ENCODE measurements at regions not wholly inside any gene's neighbourhood (a gene's known extent, or its start where the extent isn't known, plus 50 kb on each side); places are given as distances from the start of the nearest gene placed in this dataset.

DNA sequence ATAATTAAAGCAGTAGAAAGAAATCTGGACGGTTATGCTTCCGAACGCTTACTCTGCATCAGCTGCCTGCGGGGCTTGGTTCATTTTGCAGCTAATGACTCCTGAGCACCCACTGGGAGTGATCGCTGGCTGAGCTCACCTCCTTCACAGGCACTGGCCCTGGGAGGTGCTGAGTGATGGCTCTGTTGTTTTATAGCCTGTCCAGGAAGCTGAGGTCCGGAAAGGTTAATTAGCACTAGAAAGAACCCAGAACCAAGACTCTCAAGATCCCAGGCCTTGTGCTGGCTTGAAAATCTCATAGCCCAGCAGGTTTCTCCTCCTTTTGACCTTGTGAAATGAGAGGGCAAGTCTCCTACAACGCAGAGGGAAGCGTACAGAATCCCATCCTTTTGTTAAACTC lies 226.2 kb downstream of the AJAP1 start:
- DNase-seq = no peak

DNA sequence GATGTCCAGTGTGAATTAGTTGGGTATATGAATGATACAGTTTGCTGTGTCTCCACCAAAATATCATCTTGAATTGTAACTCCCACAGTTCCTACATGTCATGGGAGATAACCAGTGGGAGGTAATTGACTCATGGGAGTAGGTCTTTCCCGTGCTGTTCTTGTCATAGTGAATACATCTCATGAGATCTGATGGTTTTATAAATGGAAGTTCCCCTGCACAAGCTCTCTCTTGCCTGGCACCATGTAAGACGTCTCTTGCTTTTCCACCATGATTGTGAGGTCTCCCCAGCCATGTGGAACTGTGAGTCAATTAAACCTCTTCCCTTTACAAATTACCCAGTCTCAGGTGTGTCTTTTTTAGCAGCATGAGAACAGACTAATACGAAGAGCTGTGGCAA lies 223.0 kb downstream of the AJAP1 start:
- no peak for DNase-seq

DNA sequence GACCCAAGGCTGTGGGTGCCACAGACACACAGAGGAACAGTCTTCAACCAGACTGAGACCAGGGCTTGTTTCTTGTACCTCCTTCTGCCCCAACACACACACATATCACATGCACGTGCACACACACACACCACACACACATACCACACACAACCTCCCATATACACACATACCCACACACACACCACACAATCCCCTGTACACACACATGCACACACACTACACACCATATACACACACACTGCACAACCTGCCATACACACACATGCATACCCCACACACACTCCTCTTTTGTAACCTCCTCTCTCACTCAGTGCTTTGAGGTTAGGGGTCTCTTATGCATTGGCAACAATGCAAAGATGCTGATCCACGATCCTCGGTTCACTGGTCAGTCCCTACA lies 217.0 kb downstream of the AJAP1 start:
- no peak for DNase-seq

DNA sequence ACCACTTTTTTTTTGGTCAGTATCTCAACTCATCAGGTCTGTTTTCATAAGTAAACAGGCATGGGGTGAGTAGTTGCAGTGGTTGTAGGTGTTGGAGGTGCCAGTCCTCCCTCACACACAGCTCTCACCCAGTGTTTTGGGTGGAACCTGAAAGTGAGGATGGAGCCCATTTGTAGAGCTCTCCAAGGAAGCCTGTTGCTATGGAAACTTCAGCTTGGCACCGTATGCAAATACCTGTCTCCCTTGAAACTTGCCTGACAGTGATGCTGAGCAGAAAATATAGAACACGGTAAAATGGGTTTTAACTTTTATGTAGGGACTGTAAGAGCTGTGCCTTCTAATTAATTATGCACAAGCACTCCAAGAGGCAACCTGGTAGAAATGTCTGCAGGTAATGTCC lies 214.1 kb downstream of the AJAP1 start:
- DNase-seq = no peak

DNA sequence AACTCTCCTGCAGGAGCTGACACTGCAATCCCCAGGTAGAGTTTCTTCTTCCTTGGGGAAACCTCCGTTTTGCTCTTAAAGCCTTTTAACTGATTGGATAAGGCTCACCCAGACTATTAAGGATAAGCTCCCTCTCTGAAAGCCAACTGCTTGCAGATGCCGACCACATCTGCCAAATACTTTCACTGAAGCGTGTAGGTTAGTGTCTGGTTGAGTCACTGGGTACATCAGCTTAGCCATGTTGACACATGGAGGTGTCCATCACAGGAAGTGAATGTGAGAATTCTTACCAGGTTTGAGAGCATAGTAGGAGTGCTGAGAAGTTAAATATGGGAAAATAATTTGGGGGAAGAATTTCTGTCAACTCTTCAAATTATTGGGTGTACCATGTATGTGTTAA lies 202.0 kb downstream of the AJAP1 start:
- no peak for DNase-seq

DNA sequence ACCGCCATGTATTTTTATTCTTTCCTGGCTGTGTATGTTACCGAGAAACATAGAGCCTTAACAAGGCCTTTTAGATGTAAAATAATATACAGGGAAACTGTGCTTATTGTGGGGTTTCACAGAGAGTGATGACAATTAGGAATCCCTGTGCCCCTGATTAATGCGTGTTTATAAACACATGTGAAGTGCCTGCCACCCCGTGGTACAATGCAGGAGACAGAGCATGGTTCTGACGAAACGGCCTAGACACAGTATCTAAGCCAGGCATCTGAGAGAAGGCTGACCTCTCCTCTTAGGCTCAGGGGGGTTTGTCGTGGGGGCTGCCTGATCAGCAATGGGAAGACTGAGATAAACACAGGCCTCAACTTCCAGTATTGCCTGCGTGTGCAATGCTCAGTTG lies 200.0 kb downstream of the AJAP1 start:
- DNase-seq = no peak

DNA sequence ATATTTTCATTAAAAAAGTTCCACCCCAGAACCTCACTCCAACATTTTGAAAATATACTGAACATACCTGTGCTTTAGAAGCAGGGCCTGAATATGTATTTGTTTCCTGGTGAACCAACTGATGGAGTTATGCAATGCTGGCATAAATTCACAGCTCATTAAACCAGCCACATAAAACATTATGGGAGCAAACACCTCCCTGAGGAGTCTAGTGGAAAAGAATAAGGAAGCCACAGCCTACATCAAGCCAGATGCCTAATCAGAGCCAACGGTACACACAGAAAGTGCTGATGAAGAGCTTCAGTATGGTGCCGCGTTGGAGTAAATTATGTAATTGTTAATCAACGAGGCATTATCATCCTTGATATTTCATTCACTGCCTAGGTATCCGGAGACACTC lies 199.5 kb downstream of the AJAP1 start:
- DNase-seq = no peak

DNA sequence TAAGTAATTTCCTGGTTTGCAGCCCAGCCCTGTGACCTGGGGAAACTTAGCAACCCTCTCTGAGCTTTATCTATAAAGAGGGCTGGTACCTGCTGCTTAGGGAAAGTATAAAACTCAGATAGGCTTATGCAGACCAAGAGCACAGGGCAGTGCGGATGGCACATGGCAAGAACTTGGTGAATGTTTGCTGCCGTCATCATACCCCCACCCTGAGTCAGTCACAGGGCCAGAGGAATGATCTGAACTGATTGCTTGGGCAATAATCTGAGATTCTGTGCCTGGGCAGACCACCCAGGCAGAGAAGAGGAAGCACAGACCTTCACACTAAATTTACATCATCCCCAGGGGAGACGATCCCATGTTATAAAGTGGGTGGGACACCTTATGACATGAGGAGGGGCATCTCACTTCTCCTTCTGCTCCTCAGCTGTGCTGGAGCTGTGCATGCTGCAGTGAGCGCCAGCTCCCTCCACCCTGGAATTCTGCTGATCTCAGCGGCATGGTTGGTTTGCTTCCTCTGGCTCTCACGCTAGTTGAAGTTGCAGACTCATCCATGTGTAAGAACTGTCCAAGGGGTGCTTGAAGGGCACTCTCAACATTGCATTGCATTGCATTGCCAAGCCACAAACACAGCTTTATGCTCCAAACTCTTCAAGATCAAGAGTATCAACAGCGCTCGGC lies 197.1 kb downstream of the AJAP1 start:
- no peak for DNase-seq

DNA sequence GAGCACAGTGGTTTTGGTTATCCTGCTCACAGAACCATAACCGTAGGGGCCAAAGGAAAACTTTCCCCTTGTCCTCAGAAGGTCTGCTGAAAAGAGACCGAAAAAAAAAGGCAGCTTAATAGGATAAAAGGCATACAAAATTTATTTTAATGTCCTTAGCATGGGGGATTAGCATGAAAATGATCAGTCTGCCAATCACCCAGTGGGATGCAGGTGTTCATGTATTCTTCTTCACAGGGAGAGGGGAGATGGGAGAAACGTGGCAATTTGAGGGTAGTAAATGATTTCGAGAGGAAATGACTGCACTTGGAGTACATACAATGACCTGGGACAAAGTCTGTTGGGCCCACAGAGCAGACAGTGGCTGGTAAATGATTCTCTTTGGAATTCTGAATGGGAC lies 194.0 kb downstream of the AJAP1 start:
- no peak for DNase-seq

DNA sequence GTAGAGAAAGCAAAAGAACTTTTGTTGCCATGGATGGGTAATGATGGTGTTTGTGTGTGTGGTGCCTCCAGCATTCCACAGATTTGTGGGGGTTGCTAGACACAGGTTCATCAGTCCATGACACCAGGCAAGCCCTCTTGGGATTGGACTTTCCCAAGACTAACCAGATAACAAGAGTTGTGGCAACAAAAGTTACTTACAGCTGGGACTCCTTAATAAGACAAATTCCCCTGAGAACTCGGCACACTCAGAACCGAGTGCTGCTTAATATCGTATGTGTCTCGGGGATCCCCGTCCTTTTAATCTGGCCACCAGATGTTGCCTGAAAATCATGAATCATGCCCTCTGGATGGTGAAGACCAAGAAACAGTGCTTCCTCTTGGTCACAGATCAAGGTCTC lies 193.3 kb downstream of the AJAP1 start:
- DNase-seq = no peak

All from stimulated activated CD8-positive, alpha-beta memory T cell treated with anti-CD3 and anti-CD28 coated beads, Interleukin-4, amount 100 ng/mL, for 48 hours (primary cell).